ENCODE measurements at regions not wholly inside any gene's neighbourhood (a gene's known extent, or its start where the extent isn't known, plus 50 kb on each side); places are given as distances from the start of the nearest gene placed in this dataset.

DNA sequence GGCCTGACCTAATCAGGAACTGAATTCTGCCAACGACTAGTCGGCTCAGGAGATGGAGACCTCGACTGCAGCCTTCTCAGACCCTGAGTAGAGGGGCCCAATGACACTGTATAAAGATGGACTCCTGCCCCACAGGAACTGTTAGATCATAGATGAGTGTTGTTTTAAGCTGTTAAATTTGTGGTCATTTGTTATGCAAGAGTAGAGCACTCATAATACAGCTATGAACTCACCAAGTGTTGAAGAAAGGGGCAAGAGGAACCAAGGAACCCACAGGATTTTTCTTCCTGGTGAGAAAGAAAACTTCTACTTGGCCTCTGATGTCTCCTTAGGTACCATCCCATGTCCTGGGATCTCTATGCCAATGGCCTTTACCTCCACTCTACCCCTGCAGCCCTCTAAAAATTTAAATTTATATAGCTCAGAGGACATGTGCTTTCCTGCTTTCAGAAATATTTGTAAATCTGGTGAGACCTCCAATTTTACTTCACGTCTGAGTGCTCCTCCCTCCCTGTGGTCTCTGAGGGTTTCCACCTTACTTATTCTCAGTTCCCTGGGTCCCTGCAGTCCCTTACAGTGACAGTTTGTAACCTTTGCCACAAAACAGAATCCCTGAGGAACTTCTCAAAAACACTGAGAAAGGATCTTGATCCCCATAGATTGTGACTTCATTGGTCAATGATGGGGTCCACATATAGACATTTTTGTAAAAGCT lies 256.3 kb upstream of the ARHGAP20 start:
- FAIRE-seq (no peak), DNase-seq (ENCODE audit: insufficient read length, low spot score) (no peak)
- TF ChIP-seq SPI1 (IDR thresholded peaks at IDR 0.05; ENCODE audit: low read depth, low read length), result peak; percentile 45
- no peak for TF ChIP-seq POLR2AphosphoS5 (IDR thresholded peaks at IDR 0.05; ENCODE audit: low read depth, low read length)

DNA sequence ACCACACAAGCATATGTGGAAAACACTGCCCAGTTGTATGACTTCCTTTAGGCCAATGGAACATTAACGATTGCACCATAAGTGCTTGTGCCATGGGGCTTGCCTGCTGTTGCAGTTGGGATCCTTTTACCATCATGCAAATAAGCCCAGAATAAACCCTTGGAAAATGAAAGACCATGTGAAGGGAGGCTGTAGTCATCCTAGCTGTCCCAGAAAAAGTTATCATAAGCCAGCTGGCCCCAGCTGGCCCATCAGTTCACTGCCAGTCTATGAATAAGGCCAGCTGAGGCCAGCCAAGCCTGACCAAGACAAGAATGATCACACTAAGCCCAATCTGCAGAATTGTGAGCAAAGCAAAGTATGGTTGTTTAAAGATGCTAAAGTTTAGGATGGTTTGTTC lies 253.9 kb upstream of the ARHGAP20 start:
- no peak for DNase-seq (ENCODE audit: insufficient read length, low spot score)
- TF ChIP-seq PAX5 (IDR thresholded peaks at IDR 0.05; ENCODE audit: insufficient read depth, low read length, severe bottlenecking), result no peak
- no peak for TF ChIP-seq TAF1 (IDR thresholded peaks at IDR 0.05; ENCODE audit: low read depth, low read length)
- TF ChIP-seq SPI1 (IDR thresholded peaks at IDR 0.05; ENCODE audit: low read depth, low read length), result no peak
- TF ChIP-seq POLR2A (IDR thresholded peaks at IDR 0.05; ENCODE audit: low read depth, low read length), result no peak
- no peak for TF ChIP-seq POU2F2 (IDR thresholded peaks at IDR 0.05; ENCODE audit: low read depth, low read length)
- no peak for TF ChIP-seq POLR2AphosphoS5 (IDR thresholded peaks at IDR 0.05; ENCODE audit: low read depth, low read length)
- FAIRE-seq, result no peak

DNA sequence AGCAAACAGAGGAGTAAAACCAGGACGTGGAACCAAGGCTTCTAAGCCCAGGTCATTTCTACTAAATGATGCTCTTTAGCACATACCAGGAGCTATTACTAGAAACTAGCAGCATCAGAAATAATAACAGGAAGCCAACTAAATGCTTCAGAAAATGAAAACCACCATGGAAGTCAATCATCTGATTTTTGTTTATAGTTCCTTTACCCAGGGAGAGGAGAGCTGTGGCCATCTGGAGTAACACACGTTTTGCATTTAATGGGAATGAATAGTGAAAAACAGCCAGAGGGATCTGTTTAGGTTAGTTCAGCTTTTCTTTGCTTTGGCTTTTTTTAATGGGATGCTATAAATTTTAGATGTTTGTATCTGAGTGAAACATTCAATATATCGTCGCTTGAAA lies 250.7 kb upstream of the ARHGAP20 start:
- DNase-seq (ENCODE audit: insufficient read length, low spot score), result no peak
- FAIRE-seq, result no peak
- TF ChIP-seq POLR2AphosphoS5 (IDR thresholded peaks at IDR 0.05; ENCODE audit: low read depth, low read length) (no peak), PAX5 (IDR thresholded peaks at IDR 0.05; ENCODE audit: insufficient read depth, low read length, severe bottlenecking) (no peak), POLR2A (IDR thresholded peaks at IDR 0.05; ENCODE audit: low read depth, low read length) (no peak), SPI1 (IDR thresholded peaks at IDR 0.05; ENCODE audit: low read depth, low read length) (no peak), TAF1 (IDR thresholded peaks at IDR 0.05; ENCODE audit: low read depth, low read length) (no peak), POU2F2 (IDR thresholded peaks at IDR 0.05; ENCODE audit: low read depth, low read length) (no peak)

DNA sequence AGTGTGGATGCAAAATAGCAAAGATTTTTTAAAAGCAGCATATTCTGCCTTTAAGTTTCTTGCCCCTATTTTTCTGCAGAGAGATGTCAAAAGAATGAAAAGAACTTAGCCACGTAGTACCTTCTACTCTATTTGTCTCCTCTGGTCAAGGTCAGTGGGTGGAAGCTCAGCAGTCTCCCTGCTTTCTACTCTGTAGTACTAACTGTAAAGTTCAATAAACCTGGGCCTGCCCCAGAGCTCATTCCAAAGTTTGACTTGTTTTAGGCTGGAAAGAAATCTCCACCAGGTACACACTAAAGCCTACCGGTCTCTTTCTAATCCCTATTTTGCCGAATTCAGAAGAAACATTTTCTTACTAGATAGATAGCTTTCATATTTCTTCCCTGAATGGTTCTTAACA lies 247.9 kb upstream of the ARHGAP20 start:
- DNase-seq (ENCODE audit: insufficient read length, low spot score) (no peak), FAIRE-seq (no peak)
- TF ChIP-seq PAX5 (IDR thresholded peaks at IDR 0.05; ENCODE audit: insufficient read depth, low read length, severe bottlenecking) (no peak), TAF1 (IDR thresholded peaks at IDR 0.05; ENCODE audit: low read depth, low read length) (no peak), POLR2AphosphoS5 (IDR thresholded peaks at IDR 0.05; ENCODE audit: low read depth, low read length) (no peak)

DNA sequence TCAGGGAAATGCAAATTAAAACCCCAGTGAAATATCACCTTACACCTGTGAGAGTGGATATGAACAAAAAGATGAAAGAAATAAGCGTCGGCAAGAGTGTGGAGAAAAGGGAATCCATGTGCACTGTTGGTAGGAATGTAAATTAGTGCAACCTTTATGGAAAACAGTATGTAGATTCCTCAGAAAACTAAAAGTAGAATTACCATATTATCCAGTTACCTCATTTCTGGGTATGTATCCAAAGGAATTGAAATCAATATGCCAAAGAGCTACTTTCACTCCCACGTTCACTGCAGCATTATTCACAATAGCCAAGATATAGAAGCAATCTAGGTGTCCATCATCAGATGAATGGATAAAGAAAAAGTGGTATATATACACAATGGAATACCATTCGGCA lies 246.0 kb upstream of the ARHGAP20 start:
- TF ChIP-seq PAX5 (IDR thresholded peaks at IDR 0.05; ENCODE audit: insufficient read depth, low read length, severe bottlenecking) (no peak), TAF1 (IDR thresholded peaks at IDR 0.05; ENCODE audit: low read depth, low read length) (no peak), POU2F2 (IDR thresholded peaks at IDR 0.05; ENCODE audit: low read depth, low read length) (no peak), POLR2AphosphoS5 (IDR thresholded peaks at IDR 0.05; ENCODE audit: low read depth, low read length) (no peak), POLR2A (IDR thresholded peaks at IDR 0.05; ENCODE audit: low read depth, low read length) (no peak), SPI1 (IDR thresholded peaks at IDR 0.05; ENCODE audit: low read depth, low read length) (no peak)
- no peak for FAIRE-seq
- DNase-seq (ENCODE audit: insufficient read length, low spot score), result no peak

DNA sequence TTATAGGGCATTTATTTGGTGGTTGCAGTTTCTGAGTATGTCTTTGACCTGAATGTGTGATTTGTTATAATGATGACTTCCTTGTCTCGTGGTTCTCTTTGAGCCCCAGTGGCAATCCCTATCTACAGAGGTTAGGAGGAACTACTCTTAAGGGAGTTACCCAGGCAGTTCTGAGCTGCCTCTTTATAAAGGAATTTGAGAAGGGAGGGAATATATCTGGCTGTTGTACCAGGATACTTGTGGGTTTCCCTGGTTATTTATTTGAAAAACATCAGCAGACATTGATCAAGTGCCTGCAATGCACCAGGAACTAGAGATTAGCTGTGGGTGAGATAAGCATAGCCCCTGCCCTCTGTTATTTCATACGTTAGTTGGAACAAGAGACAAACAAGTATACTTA lies 243.5 kb upstream of the ARHGAP20 start:
- TF ChIP-seq SPI1 (IDR thresholded peaks at IDR 0.05; ENCODE audit: low read depth, low read length) (no peak), TAF1 (IDR thresholded peaks at IDR 0.05; ENCODE audit: low read depth, low read length) (no peak), PAX5 (IDR thresholded peaks at IDR 0.05; ENCODE audit: insufficient read depth, low read length, severe bottlenecking) (no peak), POU2F2 (IDR thresholded peaks at IDR 0.05; ENCODE audit: low read depth, low read length) (no peak), POLR2AphosphoS5 (IDR thresholded peaks at IDR 0.05; ENCODE audit: low read depth, low read length) (no peak), POLR2A (IDR thresholded peaks at IDR 0.05; ENCODE audit: low read depth, low read length) (no peak)
- DNase-seq (ENCODE audit: insufficient read length, low spot score) (no peak), FAIRE-seq (no peak)

DNA sequence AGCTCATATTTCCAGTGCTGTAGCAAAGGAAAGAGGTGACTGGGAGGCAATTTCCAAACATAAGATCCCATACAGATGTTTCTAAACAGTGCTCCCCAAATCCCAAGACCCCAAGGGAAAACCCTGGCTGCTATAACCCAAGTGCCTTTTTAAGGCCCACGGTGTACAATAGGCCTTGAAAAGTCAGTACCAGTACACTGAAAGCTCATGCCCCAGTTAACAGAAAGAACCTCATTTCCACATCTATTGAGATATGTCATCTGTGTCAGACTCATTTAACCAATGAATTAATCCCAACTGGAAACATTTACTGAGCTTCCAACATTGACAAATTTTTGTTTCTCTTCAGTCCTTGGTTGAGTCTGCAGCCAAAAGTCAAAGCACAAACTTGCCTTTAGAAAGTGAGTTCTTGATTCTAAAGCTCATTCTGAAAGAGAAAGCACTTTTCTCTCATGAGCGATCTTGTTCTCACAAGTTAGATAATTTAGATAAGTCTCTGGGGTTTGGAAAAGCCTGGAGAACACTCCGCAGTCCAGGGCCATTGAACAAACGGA lies 239.8 kb upstream of the ARHGAP20 start:
- DNase-seq (ENCODE audit: insufficient read length, low spot score), result no peak
- FAIRE-seq, result no peak
- TF ChIP-seq POLR2A (IDR thresholded peaks at IDR 0.05; ENCODE audit: low read depth, low read length) (no peak), TAF1 (IDR thresholded peaks at IDR 0.05; ENCODE audit: low read depth, low read length) (no peak), POLR2AphosphoS5 (IDR thresholded peaks at IDR 0.05; ENCODE audit: low read depth, low read length) (no peak), PAX5 (IDR thresholded peaks at IDR 0.05; ENCODE audit: insufficient read depth, low read length, severe bottlenecking) (no peak), POU2F2 (IDR thresholded peaks at IDR 0.05; ENCODE audit: low read depth, low read length) (no peak), SPI1 (IDR thresholded peaks at IDR 0.05; ENCODE audit: low read depth, low read length) (no peak)

DNA sequence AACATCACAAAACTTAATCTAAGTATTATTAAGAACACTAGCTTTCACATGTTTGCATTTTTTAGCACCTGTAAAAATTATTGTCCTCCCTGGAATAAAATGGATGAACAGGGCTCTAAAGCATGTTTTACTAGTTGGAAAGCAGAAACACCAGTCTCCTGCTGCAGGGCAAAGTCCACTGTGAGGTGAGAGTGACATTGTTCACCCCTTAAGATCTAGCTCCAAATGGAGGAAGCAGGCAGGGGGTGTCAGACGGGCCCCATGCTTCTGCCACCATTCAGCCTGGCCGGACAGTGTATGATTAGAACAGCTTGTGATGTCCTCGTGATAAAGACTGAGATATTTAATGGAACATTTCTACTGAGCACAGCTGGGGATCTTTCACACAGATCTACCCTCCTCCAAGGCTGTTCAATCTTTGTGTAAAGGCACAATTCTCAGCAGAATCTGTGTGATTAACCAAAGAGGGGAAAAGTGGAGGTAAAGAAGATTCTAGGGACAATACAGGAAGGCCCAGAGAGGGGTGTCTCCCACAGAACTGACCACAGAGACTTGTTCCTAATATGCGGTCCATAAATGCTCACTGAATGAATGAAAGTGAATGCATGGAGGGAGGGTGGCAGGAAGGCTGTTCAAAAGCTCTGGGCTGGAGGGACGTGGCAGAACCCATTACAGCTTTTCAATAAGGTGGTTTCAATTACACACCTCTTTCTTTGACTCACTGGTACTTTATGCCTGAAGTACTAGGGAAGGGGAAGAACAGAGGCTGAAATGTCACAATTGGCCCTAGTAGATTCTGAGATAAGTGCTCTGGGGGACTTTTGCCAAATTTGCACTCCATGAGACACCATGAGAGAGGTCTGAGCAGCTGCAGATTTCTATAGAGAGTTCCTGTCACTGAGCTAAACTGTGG lies 239.1 kb upstream of the ARHGAP20 start:
- FAIRE-seq, result no peak
- TF ChIP-seq SPI1 (IDR thresholded peaks at IDR 0.05; ENCODE audit: low read depth, low read length), result no peak
- no peak for TF ChIP-seq POLR2AphosphoS5 (IDR thresholded peaks at IDR 0.05; ENCODE audit: low read depth, low read length)
- no peak for TF ChIP-seq PAX5 (IDR thresholded peaks at IDR 0.05; ENCODE audit: insufficient read depth, low read length, severe bottlenecking)
- no peak for TF ChIP-seq POLR2A (IDR thresholded peaks at IDR 0.05; ENCODE audit: low read depth, low read length)
- TF ChIP-seq POU2F2 (IDR thresholded peaks at IDR 0.05; ENCODE audit: low read depth, low read length), result no peak
- no peak for TF ChIP-seq TAF1 (IDR thresholded peaks at IDR 0.05; ENCODE audit: low read depth, low read length)
- no peak for DNase-seq (ENCODE audit: insufficient read length, low spot score)

DNA sequence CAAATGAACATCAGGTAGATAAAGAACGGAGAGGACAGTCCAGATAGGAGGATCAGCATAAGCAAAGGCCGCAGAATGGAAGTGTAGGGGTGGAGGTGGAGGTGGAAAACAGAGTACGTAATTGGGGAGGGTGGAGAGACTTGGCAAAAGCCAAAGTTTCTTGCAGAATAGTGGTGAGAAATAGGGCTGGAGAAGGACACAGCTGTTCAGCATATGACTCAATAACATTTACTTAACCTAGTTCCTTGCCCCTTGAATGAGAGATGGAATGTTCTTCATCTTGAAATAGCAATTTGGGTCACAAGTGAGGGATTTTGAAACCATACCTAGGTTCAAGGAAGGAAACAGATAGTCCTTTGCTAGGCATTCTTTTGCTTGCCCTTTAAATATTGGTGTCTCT lies 235.9 kb upstream of the ARHGAP20 start:
- no peak for FAIRE-seq
- TF ChIP-seq POLR2AphosphoS5 (IDR thresholded peaks at IDR 0.05; ENCODE audit: low read depth, low read length) (no peak), PAX5 (IDR thresholded peaks at IDR 0.05; ENCODE audit: insufficient read depth, low read length, severe bottlenecking) (no peak), SPI1 (IDR thresholded peaks at IDR 0.05; ENCODE audit: low read depth, low read length) (no peak)
- DNase-seq (ENCODE audit: insufficient read length, low spot score), result no peak

Measured in GM12891 (cell line).